22Rv1 (cell line): ENCODE measurements at regions not wholly inside any gene's neighbourhood (a gene's known extent, or its start where the extent isn't known, plus 50 kb on each side); places are given as distances from the start of the nearest gene placed in this dataset.

ENCODE experiments used
- H3K27ac ChIP-seq: fragments of 450-650 bp; 2 replicates; pipeline ENCODE4 v1.5.1; 2017
- CTCF ChIP-seq: fragments of 450-650 bp; IDR thresholded peaks from 2 replicates; pipeline ENCODE4 v1.5.1; 2017; ENCODE audit warnings: mild to moderate bottlenecking
- ZFX ChIP-seq: fragments of 450-650 bp; IDR thresholded peaks from 2 replicates; pipeline ENCODE4 v1.6.1; 2017; ENCODE audit warnings: antibody characterized with exemption, borderline replicate concordance

- TF ChIP-seq ZFX (no peak), CTCF (no peak)
- peak overlapping the region; percentile 52 for H3K27ac ChIP-seq
These were observed 252.4 kb upstream of the EGLN3 start for GRCh38 chr14:34203251-34203722.

- TF ChIP-seq CTCF (no peak), ZFX (no peak)
These were observed 251.2 kb upstream of the EGLN3 start for GRCh38 chr14:34201909-34202637.

GRCh38 chr14:34199585-34199984 is 248.7 kb upstream of the EGLN3 start:
- H3K27ac ChIP-seq, result no peak overlapping the region
- no peak for TF ChIP-seq CTCF
- no peak for TF ChIP-seq ZFX

More at GRCh38 chr14:34201909-34202637, 251.2 kb upstream of the EGLN3 start:
- H3K27ac ChIP-seq, result no peak overlapping the region

DNA sequence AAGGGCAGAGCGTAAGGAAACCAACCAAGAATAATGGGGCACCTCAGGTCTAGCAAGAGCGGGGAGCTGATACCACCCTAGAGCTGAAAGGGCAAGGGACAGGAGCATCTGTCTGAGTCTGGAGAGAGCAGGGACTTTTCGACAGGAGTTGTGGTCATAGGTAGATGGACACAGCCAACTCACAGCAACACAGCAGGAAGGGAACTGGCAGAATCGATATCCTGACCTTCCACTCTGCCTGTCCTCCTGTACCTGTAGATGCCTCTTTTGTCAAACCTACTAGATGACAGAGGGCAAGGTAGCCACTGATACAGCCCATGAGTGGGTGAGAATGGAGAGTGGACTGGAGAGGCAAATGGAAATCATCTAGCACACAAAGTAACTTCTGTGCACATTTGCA is 247.2 kb upstream of the EGLN3 start:
- TF ChIP-seq CTCF (no peak), ZFX (no peak)
- H3K27ac ChIP-seq, result no peak overlapping the region

- TF ChIP-seq ZFX (no peak), CTCF (no peak)
- no peak overlapping the region for H3K27ac ChIP-seq
These were observed 245.1 kb upstream of the EGLN3 start for GRCh38 chr14:34195964-34196363.

GRCh38 chr14:34190717-34191116 is 239.8 kb upstream of the EGLN3 start:
- TF ChIP-seq CTCF, result no peak
- TF ChIP-seq ZFX, result no peak
- no peak overlapping the region for H3K27ac ChIP-seq

GRCh38 chr14:34189866-34190265 is 239.0 kb upstream of the EGLN3 start:
- no peak overlapping the region for H3K27ac ChIP-seq
- TF ChIP-seq ZFX, result no peak
- no peak for TF ChIP-seq CTCF
